GM12878 (cell line): ENCODE measurements at regions not wholly inside any gene's neighbourhood (a gene's known extent, or its start where the extent isn't known, plus 50 kb on each side); places are given as distances from the start of the nearest gene placed in this dataset.

Source experiments
- ATAC-seq: fragments of 200-7000 bp; cut with Tn5 transposase; 3 replicates; pipeline ENCODE4 v1.9.1; 2020; ENCODE audit warnings: mild to moderate bottlenecking, moderate library complexity
- BruUV-seq: library from RNA; stranded (reverse); fragments of 400-500 nt; replicated peaks from 2 replicates; lab custom pipeline; 2021; lab: Mats Ljungman, UMichigan
- CTCF ChIA-PET: fragments of 300-600 bp; sonication (Branson Sonifier 250); formaldehyde crosslinking; extraction: SDS; loops from one replicate; lab custom pipeline; 2021; ENCODE audit warnings: inconsistent platforms; lab: Yijun Ruan, JAX
- POLR2A ChIA-PET: fragments of 350-600 bp; formaldehyde crosslinking; extraction: SDS; loops from one replicate; lab custom pipeline; 2021; ENCODE audit warnings: inconsistent platforms; lab: Charles Lee
- RAD21 ChIA-PET: fragments of 300-600 bp; sonication (Branson Sonifier 250); formaldehyde crosslinking; loops from one replicate; lab custom pipeline; 2023; ENCODE audit warnings: antibody characterized with exemption; ENCODE audit not compliant: unreplicated experiment; lab: Charles Lee
- SMC1A ChIA-PET: fragments of 300-600 bp; sonication (Branson Sonifier 250); formaldehyde crosslinking; loops from one replicate; lab custom pipeline; 2023; ENCODE audit not compliant: unreplicated experiment, uncharacterized antibody; lab: Charles Lee
- DNase-seq: peaks from one replicate; pipeline ENCODE4 v3.0.0-alpha.2; 2011; ENCODE audit warnings: low read depth, low spot score
- FAIRE-seq: peaks from 3 replicates; lab custom pipeline; 2011; peaks lifted over from hg19 to GRCh38; lab: Jason Lieb, UNC
- H2AFZ ChIP-seq: 2 replicates; pipeline ENCODE4 v1.6.0; 2011; ENCODE audit warnings: low read depth, low read length, control low read depth; ENCODE audit not compliant: control insufficient read depth
- H3K27ac ChIP-seq: 2 replicates; pipeline ENCODE4 v1.5.1; 2011; ENCODE audit warnings: control low read depth; ENCODE audit not compliant: control insufficient read depth, insufficient read depth
- H3K27me3 ChIP-seq, 2 experiments: replicated peaks in 1 of 2; 2 replicates each; pipeline versions ENCODE4 v1.6.0 to v1.6.1; 2011; ENCODE audit warnings: low read length in 1 of 2; ENCODE audit not compliant: control insufficient read depth in 2 of 2, insufficient read depth in 2 of 2
- H3K36me3 ChIP-seq, 2 experiments: 2 replicates each; pipeline ENCODE4 v1.5.1; 2011; ENCODE audit warnings: low read length in 1 of 2; ENCODE audit not compliant: control insufficient read depth in 2 of 2, insufficient read depth in 2 of 2
- H3K4me1 ChIP-seq: 2 replicates; pipeline ENCODE4 v1.6.1; 2011; ENCODE audit warnings: mild to moderate bottlenecking, low read length, moderate library complexity, mixed read lengths; ENCODE audit not compliant: control insufficient read depth, insufficient read depth
- H3K4me2 ChIP-seq: 2 replicates; pipeline ENCODE4 v1.6.0; 2011; ENCODE audit warnings: control low read depth; ENCODE audit not compliant: control insufficient read depth, insufficient read depth
- H3K4me3 ChIP-seq: fragments of 200-600 bp; sonication (generic); 2 replicates; pipeline ENCODE4 v1.5.1; 2016
- H3K79me2 ChIP-seq: 2 replicates; pipeline ENCODE4 v1.6.0; 2011; ENCODE audit warnings: low read length; ENCODE audit not compliant: control insufficient read depth, insufficient read depth
- H3K9ac ChIP-seq: 2 replicates; pipeline ENCODE4 v1.8.0; 2011; ENCODE audit warnings: low read length, control low read depth, mixed read lengths; ENCODE audit not compliant: control insufficient read depth, insufficient read depth
- H3K9me3 ChIP-seq: replicated peaks from 3 replicates; pipeline ENCODE4 v1.5.1; 2011; ENCODE audit warnings: mild to moderate bottlenecking, low read length; ENCODE audit not compliant: control insufficient read depth, insufficient read depth
- H4K20me1 ChIP-seq: 2 replicates; pipeline ENCODE4 v1.6.0; 2011; ENCODE audit not compliant: control insufficient read depth, insufficient read depth
- CBFB ChIP-seq: IDR thresholded peaks from 2 replicates; pipeline ENCODE4 v1.6.1; 2016; ENCODE audit warnings: antibody characterized with exemption, low read depth
- CREB1 ChIP-seq: IDR thresholded peaks from 2 replicates; pipeline ENCODE4 v1.6.1; 2012; ENCODE audit warnings: low read depth, mild to moderate bottlenecking, inconsistent platforms
- MEF2A ChIP-seq: IDR thresholded peaks from 2 replicates; pipeline ENCODE4 v1.6.1; 2011; ENCODE audit warnings: low read depth, mild to moderate bottlenecking, low read length, moderate library complexity; ENCODE audit not compliant: insufficient read depth
- MYC ChIP-seq: IDR thresholded peaks from 2 replicates; pipeline ENCODE4 v1.6.1; 2011; ENCODE audit warnings: mild to moderate bottlenecking, low read length, moderate library complexity, inconsistent platforms; ENCODE audit not compliant: insufficient read depth, insufficient replicate concordance, insufficient read length, severe bottlenecking
- NFXL1 ChIP-seq: fragments of 450-650 bp; IDR thresholded peaks from 2 replicates; pipeline ENCODE4 v1.6.1; 2017; ENCODE audit warnings: antibody characterized with exemption, mild to moderate bottlenecking, borderline replicate concordance
- SRF ChIP-seq, 2 experiments: IDR thresholded peaks; 2 replicates each; pipeline ENCODE4 v1.6.1; 2011; ENCODE audit warnings: low read depth in 2 of 2, low read length in 2 of 2, mild to moderate bottlenecking in 1 of 2, moderate library complexity in 1 of 2
- TARDBP ChIP-seq: IDR thresholded peaks from 2 replicates; pipeline ENCODE4 v1.6.1; 2016; ENCODE audit warnings: borderline replicate concordance
- WGBS: methylation state at CpG from one replicate; pipeline ENCODE4 v1.1.6; 2016; ENCODE audit warnings: low lambda C conversion rate; ENCODE audit not compliant: insufficient replicate concordance, insufficient coverage; ENCODE audit errors: missing lambda C conversion rate; 5-methylcytosine and 5-hydroxymethylcytosine counted together
- in situ Hi-C: fragments of 300-500 bp; cut with MboI; formaldehyde crosslinking; loops from 9 replicates; pipeline ENCODE4 v1.14.3; 2018; ENCODE audit warnings: mixed read lengths
- intact Hi-C: fragments of 100-400 bp; cut with micrococcal nuclease; formaldehyde crosslinking; loops from one replicate; pipeline ENCODE4 v1.14.2; 2022; ENCODE audit not compliant: unreplicated experiment

GRCh38 chr13:21799671-21800070 lies 128.8 kb downstream of the FGF9 start:
- POLR2A ChIA-PET = no interaction called here
- WGBS = 61% methylated on average over 3 of the region's 3 CpGs

GRCh38 chr13:21800837-21801616 lies 130.2 kb downstream of the FGF9 start:
- H2AFZ ChIP-seq = no peak overlapping the region
- no peak overlapping the region for H3K4me2 ChIP-seq
- no peak for ATAC-seq
- no TSS peak for BruUV-seq
- H3K4me3 ChIP-seq = no peak overlapping the region
- RAD21 ChIA-PET = no interaction called here
- no peaks in the 10 kb centered on the region for H3K36me3 ChIP-seq
- in situ Hi-C loops = no loop called here
- intact Hi-C loops = no loop called here
- WGBS = 22% methylated on average over 7 of the region's 7 CpGs
- TF ChIP-seq MYC (no peak), NFXL1 (no peak), SRF (IDR thresholded peaks at IDR 0.05; ENCODE audit: low read depth in 2 of 2, low read length in 2 of 2) (peak; percentile 33 to 64; a peak in 1 of 4 replicates), CREB1 (no peak), MEF2A (no peak)
- TF ChIP-seq, all 136 proteins: peak for 1
- ChIA-PET SMC1A (no interaction called here), CTCF (no interaction called here), POLR2A (no interaction called here)
- FAIRE-seq (no peak), DNase-seq (no peak)
- no peaks in the 10 kb centered on the region for H3K4me1 ChIP-seq
- H4K20me1 ChIP-seq = no peaks in the 10 kb centered on the region
- no peaks in the 10 kb centered on the region for H3K9me3 ChIP-seq
- H3K27ac ChIP-seq = no peak overlapping the region
- H3K27me3 ChIP-seq = no peaks in the 10 kb centered on the region
- H3K9ac ChIP-seq = no peak overlapping the region
- H3K79me2 ChIP-seq = no peaks in the 10 kb centered on the region

More at GRCh38 chr13:21799671-21800070, 128.8 kb downstream of the FGF9 start:
- no peak overlapping the region for H3K4me2 ChIP-seq
- DNase-seq (no peak), ATAC-seq (no peak), FAIRE-seq (no peak)
- no peak overlapping the region for H3K4me3 ChIP-seq
- TF ChIP-seq TARDBP (no peak), CBFB (no peak)
- no TSS peak for BruUV-seq
- ChIA-PET SMC1A (no interaction called here), CTCF (interaction anchor here (0.6 kb wide), 1 partner anchor 191 kb away, joined by 3 read pairs; no protein-coding TSS in a partner anchor), RAD21 (no interaction called here)
- H3K79me2 ChIP-seq = no peaks in the 10 kb centered on the region
- no peak overlapping the region for H3K27ac ChIP-seq
- in situ Hi-C loops (no loop called here), intact Hi-C loops (no loop called here)
- H2AFZ ChIP-seq = no peak overlapping the region
- no peaks in the 10 kb centered on the region for H4K20me1 ChIP-seq
- H3K9me3 ChIP-seq = no peaks in the 10 kb centered on the region
- no peaks in the 10 kb centered on the region for H3K27me3 ChIP-seq
- no peaks in the 10 kb centered on the region for H3K36me3 ChIP-seq
- no peaks in the 10 kb centered on the region for H3K4me1 ChIP-seq
- H3K9ac ChIP-seq = no peak overlapping the region
